Tibial nerve (tissue), 4 donors: ENCODE measurements at regions not wholly inside any gene's neighbourhood (a gene's known extent, or its start where the extent isn't known, plus 50 kb on each side); places are given as distances from the start of the nearest gene placed in this dataset.

Experiments
- DNase-seq, 2 donors: peaks; one replicate each; pipeline ENCODE4 v3.0.0-alpha.2; 2019; ENCODE audit warnings: low spot score in 2 of 2
- H3K27ac ChIP-seq, 4 donors: fragments of 200-600 bp; sonication (generic) in 3 of 4; one replicate each; pipeline ENCODE4 v1.5.1; 2017 to 2019; ENCODE audit warnings: mild to moderate bottlenecking in 1 of 4
- H3K27me3 ChIP-seq, 2 donors: fragments of 200-600 bp; sonication (generic) in 1 of 2; one replicate each; pipeline versions ENCODE4 v1.5.1 to v1.6.0; 2017 to 2019
- H3K36me3 ChIP-seq, 3 donors: fragments of 200-600 bp; sonication (generic); one replicate each; pipeline ENCODE4 v1.5.1; 2018 to 2019
- H3K4me1 ChIP-seq, 4 donors: fragments of 200-600 bp; sonication (generic) in 3 of 4; one replicate each; pipeline ENCODE4 v1.5.1; 2017 to 2019
- H3K4me3 ChIP-seq, 4 donors: fragments of 200-600 bp; sonication (generic) in 3 of 4; one replicate each; pipeline ENCODE4 v1.5.1; 2017 to 2019; ENCODE audit warnings: mild to moderate bottlenecking in 1 of 4, moderate library complexity in 1 of 4
- H3K9me3 ChIP-seq, 4 donors: fragments of 200-600 bp; sonication (generic) in 3 of 4; one replicate each; pipeline ENCODE4 v1.5.1; 2017 to 2019
- CTCF ChIP-seq, 5 experiments: fragments of 200-600 bp in 3 of 5; fragments of 450-650 bp in 2 of 5; sonication (generic) in 3 of 5; IDR thresholded peaks; one replicate each; pipeline ENCODE4 v1.5.1; 2016 to 2019; ENCODE audit warnings: antibody characterized with exemption in 5 of 5, mild to moderate bottlenecking in 3 of 5, moderate library complexity in 2 of 5
- EP300 ChIP-seq, 2 donors: sonication (generic); formaldehyde crosslinking; IDR thresholded peaks; one replicate each; pipeline ENCODE4 v1.6.1; 2017; ENCODE audit warnings: antibody characterized with exemption in 2 of 2, mild to moderate bottlenecking in 1 of 2
- POLR2A ChIP-seq, 2 donors: fragments of 450-650 bp; IDR thresholded peaks; one replicate each; pipeline ENCODE4 v1.6.1; 2017; ENCODE audit warnings: antibody characterized with exemption in 2 of 2, mild to moderate bottlenecking in 2 of 2, moderate library complexity in 2 of 2
- WGBS, 2 donors: methylation state at CpG; one replicate each; pipeline ENCODE4 v1.1.5; 2018; 5-methylcytosine and 5-hydroxymethylcytosine counted together

GRCh38 chr4:187615972-187616371, 379.6 kb upstream of the ZFP42 start:
- no peaks in the 10 kb centered on the region for H3K9me3 ChIP-seq
- H3K27ac ChIP-seq = no peak overlapping the region
- H3K4me3 ChIP-seq = no peak overlapping the region
- H3K36me3 ChIP-seq = no peaks in the 10 kb centered on the region
- DNase-seq = no peak
- TF ChIP-seq POLR2A (IDR thresholded peaks at IDR 0.05) (no peak), EP300 (IDR thresholded peaks at IDR 0.05) (no peak), CTCF (IDR thresholded peaks at IDR 0.05) (no peak)
- H3K27me3 ChIP-seq = no peaks in the 10 kb centered on the region
- no peaks in the 10 kb centered on the region for H3K4me1 ChIP-seq
- WGBS, 2 donors = 80% methylated on average over 1 of the region's 1 CpG

- no peak for DNase-seq
- no peaks in the 10 kb centered on the region for H3K9me3 ChIP-seq
- H3K4me3 ChIP-seq = no peak overlapping the region
- no peaks in the 10 kb centered on the region for H3K4me1 ChIP-seq
- TF ChIP-seq EP300 (IDR thresholded peaks at IDR 0.05) = no peak
- TF ChIP-seq CTCF (IDR thresholded peaks at IDR 0.05) = no peak
- TF ChIP-seq POLR2A (IDR thresholded peaks at IDR 0.05) = no peak
- H3K27me3 ChIP-seq = no peaks in the 10 kb centered on the region
- no peak overlapping the region for H3K27ac ChIP-seq
- WGBS, 2 donors = 36 to 46% methylated on average over 1 of the region's 1 CpG
- H3K36me3 ChIP-seq = no peaks in the 10 kb centered on the region
These were observed 378.5 kb upstream of the ZFP42 start for GRCh38 chr4:187617113-187617512.

- Histone ChIP-seq H3K36me3 (no peaks in the 10 kb centered on the region), H3K27me3 (no peaks in the 10 kb centered on the region), H3K27ac (no peak overlapping the region), H3K4me1 (no peaks in the 10 kb centered on the region), H3K4me3 (no peak overlapping the region), H3K9me3 (peaks cover 0 to 8% (median 2%) of the 10 kb centered on the region in 4 donors)
- 69 to 81% methylated on average over 2 of the region's 2 CpGs for WGBS, 2 donors
- no peak for DNase-seq
- no peak for TF ChIP-seq CTCF (IDR thresholded peaks at IDR 0.05)
- no peak for TF ChIP-seq EP300 (IDR thresholded peaks at IDR 0.05)
- TF ChIP-seq POLR2A (IDR thresholded peaks at IDR 0.05) = no peak
These were observed 376.8 kb upstream of the ZFP42 start for GRCh38 chr4:187618701-187619281.

- WGBS, 2 donors = 56 to 83% methylated on average over 4 of the region's 4 CpGs
These were observed 376.3 kb upstream of the ZFP42 start for GRCh38 chr4:187619319-187619718.

GRCh38 chr4:187632260-187632995, 363.1 kb upstream of the ZFP42 start:
- WGBS, 2 donors = 67 to 77% methylated on average over 8 of the region's 8 CpGs
- no peak for DNase-seq
- TF ChIP-seq CTCF (IDR thresholded peaks at IDR 0.05) (no peak), EP300 (IDR thresholded peaks at IDR 0.05) (no peak), POLR2A (IDR thresholded peaks at IDR 0.05) (no peak)
- Histone ChIP-seq H3K27ac (no peak overlapping the region), H3K27me3 (no peaks in the 10 kb centered on the region), H3K4me3 (no peak overlapping the region), H3K36me3 (no peaks in the 10 kb centered on the region), H3K4me1 (no peaks in the 10 kb centered on the region), H3K9me3 (peaks cover 0 to 29% (median 0%) of the 10 kb centered on the region in 4 donors)

More at GRCh38 chr4:187619319-187619718, 376.3 kb upstream of the ZFP42 start:
- Histone ChIP-seq H3K36me3 (no peaks in the 10 kb centered on the region), H3K9me3 (peaks cover 0 to 10% (median 2%) of the 10 kb centered on the region in 4 donors), H3K4me3 (no peak overlapping the region), H3K27ac (no peak overlapping the region), H3K27me3 (no peaks in the 10 kb centered on the region), H3K4me1 (no peaks in the 10 kb centered on the region)
- TF ChIP-seq EP300 (IDR thresholded peaks at IDR 0.05) = no peak
- TF ChIP-seq POLR2A (IDR thresholded peaks at IDR 0.05) = no peak
- no peak for DNase-seq
